ENCODE measurements at regions not wholly inside any gene's neighbourhood (a gene's known extent, or its start where the extent isn't known, plus 50 kb on each side); places are given as distances from the start of the nearest gene placed in this dataset.
"Not testable (repeated sequence)": the region's sequence is repeated elsewhere in the genome, so short reads cannot be mapped to it uniquely, and the experiment has no call there.

GRCh38 chr6:26957399-26958127 is 289.9 kb upstream of the PRSS16 start:
- not testable (repeated sequence) for DNase-seq (ENCODE audit: low read depth in 2 of 2)

GRCh38 chr6:26961236-26961635 is 286.3 kb upstream of the PRSS16 start:
- not testable (repeated sequence) for DNase-seq (ENCODE audit: low read depth in 2 of 2)

- DNase-seq (ENCODE audit: low read depth in 2 of 2): no peak
Observed at GRCh38 chr6:27002447-27002846, 245.1 kb upstream of the PRSS16 start.

- DNase-seq (ENCODE audit: low read depth in 2 of 2): no peak
Observed at GRCh38 chr6:27007020-27007419, 240.5 kb upstream of the PRSS16 start.

GRCh38 chr6:27008613-27009012 is 238.9 kb upstream of the PRSS16 start:
- DNase-seq (ENCODE audit: low read depth in 2 of 2): not testable (repeated sequence)

- DNase-seq (ENCODE audit: low read depth in 2 of 2): not testable (repeated sequence)
Observed at GRCh38 chr6:27014053-27014452, 233.4 kb upstream of the PRSS16 start.

GRCh38 chr6:27016689-27017088 is 230.8 kb upstream of the PRSS16 start:
- no peak for DNase-seq (ENCODE audit: low read depth in 2 of 2)

- not testable (repeated sequence) for DNase-seq (ENCODE audit: low read depth in 2 of 2)
Observed at GRCh38 chr6:27018401-27018800, 229.1 kb upstream of the PRSS16 start.

GRCh38 chr6:27019651-27020552 is 227.6 kb upstream of the PRSS16 start:
- peak; percentile 53 to 58 for DNase-seq (ENCODE audit: low read depth in 2 of 2)

GRCh38 chr6:27020553-27020880 is 227.0 kb upstream of the PRSS16 start:
- no peak for DNase-seq (ENCODE audit: low read depth in 2 of 2)

- DNase-seq (ENCODE audit: low read depth in 2 of 2): no peak
Observed at GRCh38 chr6:27023664-27024063, 223.8 kb upstream of the PRSS16 start.

GRCh38 chr6:27025351-27025750 is 222.2 kb upstream of the PRSS16 start:
- DNase-seq (ENCODE audit: low read depth in 2 of 2): no peak

GRCh38 chr6:27026361-27026760 is 221.1 kb upstream of the PRSS16 start:
- DNase-seq (ENCODE audit: low read depth in 2 of 2): no peak

- no peak for DNase-seq (ENCODE audit: low read depth in 2 of 2)
Observed at GRCh38 chr6:27031302-27031701, 216.2 kb upstream of the PRSS16 start.

GRCh38 chr6:27038498-27038897 is 209.0 kb upstream of the PRSS16 start:
- DNase-seq (ENCODE audit: low read depth in 2 of 2): no peak

- no peak for DNase-seq (ENCODE audit: low read depth in 2 of 2)
Observed at GRCh38 chr6:27040244-27041042, 207.1 kb upstream of the PRSS16 start.

- no peak for DNase-seq (ENCODE audit: low read depth in 2 of 2)
Observed at GRCh38 chr6:27043244-27043643, 204.3 kb upstream of the PRSS16 start.

GRCh38 chr6:27045131-27045530 is 202.4 kb upstream of the PRSS16 start:
- not testable (repeated sequence) for DNase-seq (ENCODE audit: low read depth in 2 of 2)

- DNase-seq (ENCODE audit: low read depth in 2 of 2): not testable (repeated sequence)
Observed at GRCh38 chr6:27047725-27048124, 199.8 kb upstream of the PRSS16 start.

GRCh38 chr6:27049863-27050781 is 197.4 kb upstream of the PRSS16 start:
- DNase-seq (ENCODE audit: low read depth in 2 of 2): no peak

All from fibroblast of skin of left biceps (primary cell).